ENCODE measurements at regions not wholly inside any gene's neighbourhood (a gene's known extent, or its start where the extent isn't known, plus 50 kb on each side); places are given as distances from the start of the nearest gene placed in this dataset.
A peak's percentile ranks its signal among the peaks of the same experiment; 100 is the strongest.

DNA sequence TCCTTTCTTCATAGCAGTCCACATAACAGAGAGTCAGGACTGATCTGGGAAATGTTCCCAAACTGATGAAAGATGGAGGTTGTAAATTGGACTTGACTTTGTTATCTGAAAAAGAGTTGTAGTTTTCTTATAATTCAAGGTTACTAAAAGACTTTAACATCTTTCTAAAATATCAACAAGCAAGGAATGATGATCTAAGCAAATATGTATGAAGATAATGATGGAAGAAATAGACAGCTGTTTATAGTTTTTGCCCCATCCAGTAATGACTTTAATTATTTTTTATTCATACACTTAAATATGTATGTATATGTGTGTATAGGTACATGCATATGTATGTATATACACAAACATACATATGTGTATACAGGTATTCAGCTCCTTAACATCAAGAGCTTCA, 411.1 kb upstream of the SPOCK3 start:
- DNase-seq (ENCODE audit: low read depth in 1 of 2, low spot score in 1 of 2) (no peak), ATAC-seq (no peak), FAIRE-seq (no peak)
- Histone ChIP-seq H3K4me3 (no peak overlapping the region), H3K9me3 (no peaks in the 10 kb centered on the region), H3K4me1 (no peaks in the 10 kb centered on the region), H3K27ac (no peak overlapping the region), H3K4me2 (no peak overlapping the region)
- ChIA-PET CTCF (no interaction called here), POLR2A (no interaction called here)
- TF ChIP-seq RARB (CRISPR knock-in tag; IDR thresholded peaks at IDR 0.05) (no peak), MAFK (IDR thresholded peaks at IDR 0.05; ENCODE audit: partially characterized antibody) (peak; percentile 44)

DNA sequence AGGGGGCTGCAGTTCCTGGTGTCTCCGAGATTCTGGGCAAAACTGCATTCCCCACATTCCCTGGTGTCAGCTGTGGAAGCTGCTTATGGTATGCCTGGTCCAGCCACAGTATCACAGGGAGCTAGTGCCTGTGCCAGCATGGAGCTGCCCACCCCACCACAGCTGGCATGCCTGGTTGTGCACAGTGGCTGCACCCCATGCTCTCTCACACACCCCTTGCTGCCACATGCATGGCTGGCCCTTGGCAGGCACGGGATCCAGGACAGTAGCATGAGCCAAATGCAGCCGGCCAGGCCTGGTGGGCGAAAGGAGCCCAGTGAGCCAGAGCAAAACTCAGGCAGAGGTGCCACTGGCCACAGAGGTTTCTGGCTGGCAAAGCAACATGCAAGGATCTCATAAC, 418.0 kb upstream of the SPOCK3 start:
- CTCF ChIA-PET: interaction anchor here (0.7 kb wide), 1 partner anchor 1192 kb away, joined by 3 read pairs; no protein-coding TSS in a partner anchor
- ATAC-seq: no peak
- Histone ChIP-seq H3K4me1 (no peaks in the 10 kb centered on the region), H3K4me2 (no peak overlapping the region), H3K9me3 (no peaks in the 10 kb centered on the region), H3K27ac (no peak overlapping the region), H3K4me3 (no peak overlapping the region)
- no peak for FAIRE-seq
- DNase-seq (ENCODE audit: low read depth in 1 of 2, low spot score in 1 of 2): no peak
- TF ChIP-seq, protein P1, sequence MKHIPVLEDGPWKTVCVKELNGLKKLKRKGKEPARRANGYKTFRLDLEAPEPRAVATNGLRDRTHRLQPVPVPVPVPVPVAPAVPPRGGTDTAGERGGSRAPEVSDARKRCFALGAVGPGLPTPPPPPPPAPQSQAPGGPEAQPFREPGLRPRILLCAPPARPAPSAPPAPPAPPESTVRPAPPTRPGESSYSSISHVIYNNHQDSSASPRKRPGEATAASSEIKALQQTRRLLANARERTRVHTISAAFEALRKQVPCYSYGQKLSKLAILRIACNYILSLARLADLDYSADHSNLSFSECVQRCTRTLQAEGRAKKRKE (CRISPR knock-in tag; IDR thresholded peaks at IDR 0.05; ENCODE audit: low read depth): no peak
- TF ChIP-seq, protein P2, sequence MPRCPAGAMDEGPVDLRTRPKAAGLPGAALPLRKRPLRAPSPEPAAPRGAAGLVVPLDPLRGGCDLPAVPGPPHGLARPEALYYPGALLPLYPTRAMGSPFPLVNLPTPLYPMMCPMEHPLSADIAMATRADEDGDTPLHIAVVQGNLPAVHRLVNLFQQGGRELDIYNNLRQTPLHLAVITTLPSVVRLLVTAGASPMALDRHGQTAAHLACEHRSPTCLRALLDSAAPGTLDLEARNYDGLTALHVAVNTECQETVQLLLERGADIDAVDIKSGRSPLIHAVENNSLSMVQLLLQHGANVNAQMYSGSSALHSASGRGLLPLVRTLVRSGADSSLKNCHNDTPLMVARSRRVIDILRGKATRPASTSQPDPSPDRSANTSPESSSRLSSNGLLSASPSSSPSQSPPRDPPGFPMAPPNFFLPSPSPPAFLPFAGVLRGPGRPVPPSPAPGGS (IDR thresholded peaks at IDR 0.05): no peak
- TF ChIP-seq POLR2A (IDR thresholded peaks at IDR 0.05; ENCODE audit: low read length) (no peak), ESRRA (IDR thresholded peaks at IDR 0.05; ENCODE audit: borderline replicate concordance, low read length) (no peak), TP53 (CRISPR knock-in tag; IDR thresholded peaks at IDR 0.05) (no peak), RARB (CRISPR knock-in tag; IDR thresholded peaks at IDR 0.05) (no peak), HOXA7 (CRISPR knock-in tag; IDR thresholded peaks at IDR 0.05) (no peak)
- TF ChIP-seq, protein P3, sequence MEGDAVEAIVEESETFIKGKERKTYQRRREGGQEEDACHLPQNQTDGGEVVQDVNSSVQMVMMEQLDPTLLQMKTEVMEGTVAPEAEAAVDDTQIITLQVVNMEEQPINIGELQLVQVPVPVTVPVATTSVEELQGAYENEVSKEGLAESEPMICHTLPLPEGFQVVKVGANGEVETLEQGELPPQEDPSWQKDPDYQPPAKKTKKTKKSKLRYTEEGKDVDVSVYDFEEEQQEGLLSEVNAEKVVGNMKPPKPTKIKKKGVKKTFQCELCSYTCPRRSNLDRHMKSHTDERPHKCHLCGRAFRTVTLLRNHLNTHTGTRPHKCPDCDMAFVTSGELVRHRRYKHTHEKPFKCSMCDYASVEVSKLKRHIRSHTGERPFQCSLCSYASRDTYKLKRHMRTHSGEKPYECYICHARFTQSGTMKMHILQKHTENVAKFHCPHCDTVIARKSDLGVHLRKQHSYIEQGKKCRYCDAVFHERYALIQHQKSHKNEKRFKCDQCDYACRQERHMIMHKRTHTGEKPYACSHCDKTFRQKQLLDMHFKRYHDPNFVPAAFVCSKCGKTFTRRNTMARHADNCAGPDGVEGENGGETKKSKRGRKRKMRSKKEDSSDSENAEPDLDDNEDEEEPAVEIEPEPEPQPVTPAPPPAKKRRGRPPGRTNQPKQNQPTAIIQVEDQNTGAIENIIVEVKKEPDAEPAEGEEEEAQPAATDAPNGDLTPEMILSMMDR (IDR thresholded peaks at IDR 0.05): no peak
- TF ChIP-seq, protein P4, sequence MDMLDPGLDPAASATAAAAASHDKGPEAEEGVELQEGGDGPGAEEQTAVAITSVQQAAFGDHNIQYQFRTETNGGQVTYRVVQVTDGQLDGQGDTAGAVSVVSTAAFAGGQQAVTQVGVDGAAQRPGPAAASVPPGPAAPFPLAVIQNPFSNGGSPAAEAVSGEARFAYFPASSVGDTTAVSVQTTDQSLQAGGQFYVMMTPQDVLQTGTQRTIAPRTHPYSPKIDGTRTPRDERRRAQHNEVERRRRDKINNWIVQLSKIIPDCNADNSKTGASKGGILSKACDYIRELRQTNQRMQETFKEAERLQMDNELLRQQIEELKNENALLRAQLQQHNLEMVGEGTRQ (IDR thresholded peaks at IDR 0.05): no peak
- 25% methylated on average over 2 of the region's 4 CpGs for WGBS (ENCODE audit: missing lambda C conversion rate)
- POLR2A ChIA-PET: no interaction called here

DNA sequence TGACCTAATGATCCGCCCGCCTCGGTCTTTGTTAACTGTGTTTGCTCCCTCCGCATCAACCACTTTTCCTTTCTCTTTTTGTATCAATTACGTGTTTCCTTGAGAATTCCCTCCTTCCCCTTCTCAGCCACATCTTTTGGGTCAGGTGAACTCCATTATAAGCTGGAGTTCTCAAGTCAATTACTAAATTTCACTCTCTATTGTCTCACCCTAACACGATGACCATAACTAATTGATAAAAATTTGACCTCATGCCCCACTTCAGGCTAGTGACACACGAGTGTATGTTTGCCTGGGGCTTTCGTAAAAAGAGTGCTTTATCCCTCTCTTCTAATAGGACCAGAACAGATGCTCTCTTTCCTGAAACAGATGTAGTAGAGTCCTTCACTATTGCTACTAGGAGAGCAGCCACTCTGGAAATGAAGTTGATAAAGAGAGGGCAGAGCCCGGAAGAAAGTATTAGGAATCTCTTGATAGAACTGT, 403.6 kb upstream of the ANXA10 start:
- FAIRE-seq (no peak), DNase-seq (ENCODE audit: low read depth in 1 of 2, low spot score in 1 of 2) (no peak), ATAC-seq (no peak; a peak in 1 of 6 replicates)
- H3K4me1 ChIP-seq: no peaks in the 10 kb centered on the region
- 0 out of 3 replicates have a peak overlapping the region, but pooled peaks have one; percentile 22 for H3K4me3 ChIP-seq
- H3K27ac ChIP-seq: no peak overlapping the region
- ChIA-PET CTCF (interaction anchor here (0.9 kb wide), 1 partner anchor 16 kb away, joined by 3 read pairs; no protein-coding TSS in a partner anchor), POLR2A (no interaction called here)
- WGBS (ENCODE audit: missing lambda C conversion rate): 52% methylated on average over 9 of the region's 9 CpGs
- H3K9me3 ChIP-seq: no peaks in the 10 kb centered on the region
- H3K4me2 ChIP-seq: peak overlapping the region; percentile 18; the same call in 1 of the 3 replicates
- TF ChIP-seq NR3C1 (IDR thresholded peaks at IDR 0.05) (no peak), ESRRA (IDR thresholded peaks at IDR 0.05; ENCODE audit: borderline replicate concordance, low read length) (no peak), MYC (IDR thresholded peaks at IDR 0.05; ENCODE audit: borderline replicate concordance, low read length) (no peak), SREBF2 (IDR thresholded peaks at IDR 0.05) (no peak), FOSL2 (IDR thresholded peaks at IDR 0.05) (no peak), FOSL2 (CRISPR knock-in tag; IDR thresholded peaks at IDR 0.05) (no peak), EHMT2 (IDR thresholded peaks at IDR 0.05; ENCODE audit: low read depth) (no peak), MAZ (IDR thresholded peaks at IDR 0.05; ENCODE audit: borderline replicate concordance, low read depth, low read length) (no peak), ZSCAN20 (CRISPR knock-in tag; IDR thresholded peaks at IDR 0.05) (no peak), BHLHE40 (IDR thresholded peaks at IDR 0.05; ENCODE audit: low read depth, low read length) (no peak), JUN (IDR thresholded peaks at IDR 0.05) (no peak)
- TF ChIP-seq, protein P5, sequence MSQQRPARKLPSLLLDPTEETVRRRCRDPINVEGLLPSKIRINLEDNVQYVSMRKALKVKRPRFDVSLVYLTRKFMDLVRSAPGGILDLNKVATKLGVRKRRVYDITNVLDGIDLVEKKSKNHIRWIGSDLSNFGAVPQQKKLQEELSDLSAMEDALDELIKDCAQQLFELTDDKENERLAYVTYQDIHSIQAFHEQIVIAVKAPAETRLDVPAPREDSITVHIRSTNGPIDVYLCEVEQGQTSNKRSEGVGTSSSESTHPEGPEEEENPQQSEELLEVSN (IDR thresholded peaks at IDR 0.05; ENCODE audit: borderline replicate concordance, low read depth): no peak
- TF ChIP-seq, protein P6, sequence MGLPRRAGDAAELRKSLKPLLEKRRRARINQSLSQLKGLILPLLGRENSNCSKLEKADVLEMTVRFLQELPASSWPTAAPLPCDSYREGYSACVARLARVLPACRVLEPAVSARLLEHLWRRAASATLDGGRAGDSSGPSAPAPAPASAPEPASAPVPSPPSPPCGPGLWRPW (IDR thresholded peaks at IDR 0.05): no peak
- TF ChIP-seq, protein P7, sequence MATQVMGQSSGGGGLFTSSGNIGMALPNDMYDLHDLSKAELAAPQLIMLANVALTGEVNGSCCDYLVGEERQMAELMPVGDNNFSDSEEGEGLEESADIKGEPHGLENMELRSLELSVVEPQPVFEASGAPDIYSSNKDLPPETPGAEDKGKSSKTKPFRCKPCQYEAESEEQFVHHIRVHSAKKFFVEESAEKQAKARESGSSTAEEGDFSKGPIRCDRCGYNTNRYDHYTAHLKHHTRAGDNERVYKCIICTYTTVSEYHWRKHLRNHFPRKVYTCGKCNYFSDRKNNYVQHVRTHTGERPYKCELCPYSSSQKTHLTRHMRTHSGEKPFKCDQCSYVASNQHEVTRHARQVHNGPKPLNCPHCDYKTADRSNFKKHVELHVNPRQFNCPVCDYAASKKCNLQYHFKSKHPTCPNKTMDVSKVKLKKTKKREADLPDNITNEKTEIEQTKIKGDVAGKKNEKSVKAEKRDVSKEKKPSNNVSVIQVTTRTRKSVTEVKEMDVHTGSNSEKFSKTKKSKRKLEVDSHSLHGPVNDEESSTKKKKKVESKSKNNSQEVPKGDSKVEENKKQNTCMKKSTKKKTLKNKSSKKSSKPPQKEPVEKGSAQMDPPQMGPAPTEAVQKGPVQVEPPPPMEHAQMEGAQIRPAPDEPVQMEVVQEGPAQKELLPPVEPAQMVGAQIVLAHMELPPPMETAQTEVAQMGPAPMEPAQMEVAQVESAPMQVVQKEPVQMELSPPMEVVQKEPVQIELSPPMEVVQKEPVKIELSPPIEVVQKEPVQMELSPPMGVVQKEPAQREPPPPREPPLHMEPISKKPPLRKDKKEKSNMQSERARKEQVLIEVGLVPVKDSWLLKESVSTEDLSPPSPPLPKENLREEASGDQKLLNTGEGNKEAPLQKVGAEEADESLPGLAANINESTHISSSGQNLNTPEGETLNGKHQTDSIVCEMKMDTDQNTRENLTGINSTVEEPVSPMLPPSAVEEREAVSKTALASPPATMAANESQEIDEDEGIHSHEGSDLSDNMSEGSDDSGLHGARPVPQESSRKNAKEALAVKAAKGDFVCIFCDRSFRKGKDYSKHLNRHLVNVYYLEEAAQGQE (IDR thresholded peaks at IDR 0.05): no peak
- TF ChIP-seq, protein P8, sequence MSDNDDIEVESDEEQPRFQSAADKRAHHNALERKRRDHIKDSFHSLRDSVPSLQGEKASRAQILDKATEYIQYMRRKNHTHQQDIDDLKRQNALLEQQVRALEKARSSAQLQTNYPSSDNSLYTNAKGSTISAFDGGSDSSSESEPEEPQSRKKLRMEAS (IDR thresholded peaks at IDR 0.05): no peak

All from A549 (cell line).